Endothelial cell (in vitro differentiated cells): ENCODE measurements at regions not wholly inside any gene's neighbourhood (a gene's known extent, or its start where the extent isn't known, plus 50 kb on each side); places are given as distances from the start of the nearest gene placed in this dataset.

Experiments used
- DNase-seq: peaks from one replicate; pipeline ENCODE4 v3.0.0; 2021; ENCODE audit warnings: low spot score
- H3K27ac Mint-ChIP-seq: one replicate; pipeline ENCODE4 v1.8.0; 2021; ENCODE audit warnings: mixed read lengths, inconsistent platforms; ENCODE audit not compliant: unreplicated experiment
- H3K27me3 Mint-ChIP-seq: one replicate; pipeline ENCODE4 v1.8.0; 2021; ENCODE audit warnings: mild to moderate bottlenecking, moderate library complexity, mixed read lengths, inconsistent platforms; ENCODE audit not compliant: unreplicated experiment
- H3K36me3 Mint-ChIP-seq: one replicate; pipeline ENCODE4 v1.8.0; 2021; ENCODE audit warnings: mild to moderate bottlenecking, low read depth, mixed read lengths, inconsistent platforms; ENCODE audit not compliant: unreplicated experiment
- H3K4me1 Mint-ChIP-seq: one replicate; pipeline ENCODE4 v1.8.0; 2021; ENCODE audit warnings: mild to moderate bottlenecking, mixed read lengths, inconsistent platforms; ENCODE audit not compliant: unreplicated experiment
- H3K4me3 Mint-ChIP-seq: one replicate; pipeline ENCODE4 v1.8.0; 2021; ENCODE audit warnings: mild to moderate bottlenecking, mixed read lengths, inconsistent platforms; ENCODE audit not compliant: unreplicated experiment
- H3K9me3 Mint-ChIP-seq: one replicate; pipeline ENCODE4 v1.8.0; 2021; ENCODE audit warnings: mixed read lengths, inconsistent platforms; ENCODE audit not compliant: unreplicated experiment
- TF ChIP-seq, protein P1 (sequence below): fragments of 200-600 bp; sonication (generic); IDR thresholded peaks from one replicate; pipeline ENCODE4 v1.5.0; 2021; ENCODE audit warnings: antibody characterized with exemption; ENCODE audit not compliant: unreplicated experiment

DNA sequence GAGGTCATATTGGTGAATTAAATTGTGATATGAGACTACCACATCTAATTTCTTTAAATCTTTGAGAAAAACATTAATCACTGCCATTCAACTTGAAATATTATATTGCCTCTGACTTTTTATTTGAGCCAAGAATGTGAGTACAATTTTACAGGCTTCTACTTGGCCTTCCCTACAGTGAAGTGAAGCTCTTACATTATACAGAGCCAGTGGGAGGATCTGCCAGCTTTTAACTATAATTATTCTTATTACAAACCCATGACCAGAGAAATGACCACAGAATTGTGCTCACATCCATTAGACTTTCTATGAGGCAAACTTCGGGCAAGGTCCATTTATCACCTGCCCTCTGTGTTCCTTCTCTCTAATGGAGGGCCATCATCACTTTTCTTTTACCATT is 114.2 kb downstream of the RERGL start:
- H3K36me3 Mint-ChIP-seq: no peaks in the 10 kb centered on the region
- H3K27ac Mint-ChIP-seq: no peak overlapping the region
- H3K4me3 Mint-ChIP-seq: no peak overlapping the region
- TF ChIP-seq, protein P1, sequence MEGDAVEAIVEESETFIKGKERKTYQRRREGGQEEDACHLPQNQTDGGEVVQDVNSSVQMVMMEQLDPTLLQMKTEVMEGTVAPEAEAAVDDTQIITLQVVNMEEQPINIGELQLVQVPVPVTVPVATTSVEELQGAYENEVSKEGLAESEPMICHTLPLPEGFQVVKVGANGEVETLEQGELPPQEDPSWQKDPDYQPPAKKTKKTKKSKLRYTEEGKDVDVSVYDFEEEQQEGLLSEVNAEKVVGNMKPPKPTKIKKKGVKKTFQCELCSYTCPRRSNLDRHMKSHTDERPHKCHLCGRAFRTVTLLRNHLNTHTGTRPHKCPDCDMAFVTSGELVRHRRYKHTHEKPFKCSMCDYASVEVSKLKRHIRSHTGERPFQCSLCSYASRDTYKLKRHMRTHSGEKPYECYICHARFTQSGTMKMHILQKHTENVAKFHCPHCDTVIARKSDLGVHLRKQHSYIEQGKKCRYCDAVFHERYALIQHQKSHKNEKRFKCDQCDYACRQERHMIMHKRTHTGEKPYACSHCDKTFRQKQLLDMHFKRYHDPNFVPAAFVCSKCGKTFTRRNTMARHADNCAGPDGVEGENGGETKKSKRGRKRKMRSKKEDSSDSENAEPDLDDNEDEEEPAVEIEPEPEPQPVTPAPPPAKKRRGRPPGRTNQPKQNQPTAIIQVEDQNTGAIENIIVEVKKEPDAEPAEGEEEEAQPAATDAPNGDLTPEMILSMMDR: no peak
- no peaks in the 10 kb centered on the region for H3K9me3 Mint-ChIP-seq
- DNase-seq: no peak
- H3K27me3 Mint-ChIP-seq: no peaks in the 10 kb centered on the region
- no peaks in the 10 kb centered on the region for H3K4me1 Mint-ChIP-seq

DNA sequence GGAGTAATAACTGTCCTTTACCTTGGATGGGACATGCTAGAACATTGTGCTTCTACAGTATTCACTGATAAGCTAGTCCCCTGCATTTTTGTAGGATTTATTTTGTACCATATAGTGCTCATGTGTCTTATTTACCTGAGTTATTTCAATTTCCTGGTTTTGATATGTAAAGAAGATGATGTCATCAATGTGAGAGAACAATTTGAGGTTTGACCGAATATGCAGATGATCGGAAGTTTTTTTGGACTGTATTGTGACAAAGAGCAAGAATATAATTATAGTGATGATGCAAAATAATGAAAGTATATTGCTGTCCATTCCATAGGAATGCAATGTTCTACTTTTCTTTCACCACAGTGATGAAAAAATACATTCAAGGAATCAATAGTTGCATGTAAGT is 114.8 kb downstream of the RERGL start:
- Mint-ChIP-seq H3K27me3 (no peaks in the 10 kb centered on the region), H3K9me3 (no peaks in the 10 kb centered on the region), H3K4me1 (no peaks in the 10 kb centered on the region), H3K27ac (no peak overlapping the region), H3K4me3 (no peak overlapping the region), H3K36me3 (no peaks in the 10 kb centered on the region)
- no peak for DNase-seq
- TF ChIP-seq, protein P1: no peak

DNA sequence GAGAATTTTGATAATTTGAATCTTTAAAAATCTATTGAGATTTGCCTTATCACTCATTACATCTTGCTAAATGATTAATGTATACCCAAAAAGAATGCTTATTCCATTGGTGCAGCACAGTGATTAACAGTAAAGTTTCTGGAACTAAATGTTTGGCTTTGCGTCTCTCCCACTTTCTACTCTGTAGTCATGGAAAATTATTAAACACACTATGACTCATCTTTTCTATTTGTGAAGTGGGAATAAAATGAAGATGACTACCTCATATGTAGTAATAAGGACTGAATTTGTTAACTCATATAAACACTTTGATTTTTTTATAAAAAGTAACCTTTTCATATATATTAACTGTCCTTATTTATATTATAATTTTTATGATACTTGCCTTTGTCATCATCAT is 118.1 kb downstream of the RERGL start:
- no peak for DNase-seq
- H3K36me3 Mint-ChIP-seq: no peaks in the 10 kb centered on the region
- TF ChIP-seq, protein P1: no peak
- H3K4me3 Mint-ChIP-seq: no peak overlapping the region
- H3K9me3 Mint-ChIP-seq: no peaks in the 10 kb centered on the region
- no peak overlapping the region for H3K27ac Mint-ChIP-seq
- H3K4me1 Mint-ChIP-seq: no peaks in the 10 kb centered on the region
- H3K27me3 Mint-ChIP-seq: no peaks in the 10 kb centered on the region

DNA sequence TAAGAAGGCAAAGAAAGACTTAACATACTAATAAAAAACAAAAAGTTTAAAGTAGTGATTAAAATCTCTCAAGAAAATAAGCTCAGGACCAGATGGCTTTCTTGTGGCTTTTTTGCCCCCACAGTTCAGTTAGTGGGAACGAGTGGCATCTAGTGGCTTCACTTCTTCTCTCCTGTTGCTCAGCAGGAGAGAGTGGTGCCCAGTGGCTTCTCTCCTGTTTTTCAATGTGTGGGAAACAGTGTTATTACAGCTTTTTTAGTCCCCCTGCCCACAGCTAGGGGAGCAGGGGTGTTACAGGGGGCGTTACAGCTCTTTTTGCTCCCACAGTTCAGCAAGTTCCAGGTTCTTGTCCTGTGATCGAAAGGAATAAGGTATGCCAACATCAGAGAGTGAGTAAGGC is 135.2 kb downstream of the RERGL start:
- H3K9me3 Mint-ChIP-seq: no peaks in the 10 kb centered on the region
- H3K36me3 Mint-ChIP-seq: no peaks in the 10 kb centered on the region
- no peak overlapping the region for H3K4me3 Mint-ChIP-seq
- no peak overlapping the region for H3K27ac Mint-ChIP-seq
- TF ChIP-seq, protein P1: no peak
- no peak for DNase-seq
- H3K27me3 Mint-ChIP-seq: no peaks in the 10 kb centered on the region
- no peaks in the 10 kb centered on the region for H3K4me1 Mint-ChIP-seq

DNA sequence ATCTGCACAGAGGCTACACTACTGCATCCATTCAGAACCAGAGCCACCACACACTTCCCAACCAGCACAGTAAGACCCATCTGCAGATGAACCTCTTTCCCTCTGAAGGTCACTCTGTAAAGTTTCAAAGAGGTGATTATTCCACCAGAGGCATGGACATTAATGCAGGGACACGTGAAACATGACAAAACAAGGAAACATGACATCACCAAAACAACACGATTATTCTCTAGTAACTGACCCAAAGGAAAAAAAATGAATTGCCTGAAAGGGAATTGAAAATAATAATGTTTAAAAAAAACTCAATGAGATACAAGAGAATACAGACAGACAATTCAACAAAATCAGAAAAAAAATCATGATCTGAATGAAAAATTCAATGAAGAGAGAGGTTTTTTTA is 139.1 kb downstream of the RERGL start:
- H3K4me3 Mint-ChIP-seq: no peak overlapping the region
- H3K27me3 Mint-ChIP-seq: no peaks in the 10 kb centered on the region
- H3K27ac Mint-ChIP-seq: no peak overlapping the region
- TF ChIP-seq, protein P1: no peak
- no peaks in the 10 kb centered on the region for H3K36me3 Mint-ChIP-seq
- DNase-seq: no peak
- no peaks in the 10 kb centered on the region for H3K9me3 Mint-ChIP-seq
- H3K4me1 Mint-ChIP-seq: no peaks in the 10 kb centered on the region
